H9 (cell line): ENCODE measurements at regions not wholly inside any gene's neighbourhood (a gene's known extent, or its start where the extent isn't known, plus 50 kb on each side); places are given as distances from the start of the nearest gene placed in this dataset.

Source experiments
- DNase-seq: peaks from one replicate; pipeline ENCODE4 v3.0.0-alpha.2; 2017
- H2AFZ ChIP-seq: one replicate; pipeline ENCODE4 v1.6.1; 2013; ENCODE audit warnings: mild to moderate bottlenecking, low read length, control low read depth, moderate library complexity
- H2AK5ac ChIP-seq: 2 replicates; pipeline ENCODE4 v1.6.1; 2013; ENCODE audit warnings: low read length, control low read depth, mixed read lengths; ENCODE audit not compliant: insufficient read length
- H2BK120ac ChIP-seq: one replicate; pipeline ENCODE4 v1.6.1; 2013; ENCODE audit warnings: low read depth, mild to moderate bottlenecking, low read length, control low read depth, inconsistent platforms; ENCODE audit not compliant: poor library complexity, severe bottlenecking
- H2BK12ac ChIP-seq: 2 replicates; pipeline ENCODE4 v1.6.1; 2013; ENCODE audit warnings: low read length, control low read depth, mixed read lengths, low read depth; ENCODE audit not compliant: insufficient read length
- H2BK15ac ChIP-seq: 2 replicates; pipeline ENCODE4 v1.6.1; 2013; ENCODE audit warnings: low read depth, low read length, control low read depth
- H2BK20ac ChIP-seq: one replicate; pipeline ENCODE4 v1.6.1; 2013; ENCODE audit warnings: low read depth, mild to moderate bottlenecking, low read length, control low read depth, inconsistent platforms; ENCODE audit not compliant: poor library complexity, severe bottlenecking
- H2BK5ac ChIP-seq: 2 replicates; pipeline ENCODE4 v1.6.1; 2013; ENCODE audit warnings: low read length, control low read depth, mixed read lengths; ENCODE audit not compliant: insufficient read length
- H3K14ac ChIP-seq: 2 replicates; pipeline ENCODE4 v1.6.1; 2013; ENCODE audit warnings: low read length, control low read depth; ENCODE audit not compliant: insufficient read depth
- H3K18ac ChIP-seq: 2 replicates; pipeline ENCODE4 v1.6.1; 2013; ENCODE audit warnings: low read depth, mild to moderate bottlenecking, mixed read lengths, low read length, control low read depth; ENCODE audit not compliant: insufficient read length
- H3K23ac ChIP-seq: 2 replicates; pipeline ENCODE4 v1.6.1; 2013; ENCODE audit warnings: low read length, control low read depth, mixed read lengths, low read depth; ENCODE audit not compliant: insufficient read length
- H3K23me2 ChIP-seq: 2 replicates; pipeline ENCODE4 v1.6.1; 2013; ENCODE audit warnings: low read depth, mild to moderate bottlenecking, mixed read lengths, low read length, control low read depth; ENCODE audit not compliant: insufficient read length, poor library complexity, severe bottlenecking
- H3K27ac ChIP-seq: 2 replicates; pipeline ENCODE4 v1.5.1; 2013; ENCODE audit warnings: low read length, control low read depth, mixed read lengths, low read depth; ENCODE audit not compliant: insufficient read length
- H3K27me3 ChIP-seq: 2 replicates; pipeline ENCODE4 v1.6.1; 2013; ENCODE audit warnings: low read length, control low read depth, inconsistent platforms; ENCODE audit not compliant: insufficient read depth
- H3K4ac ChIP-seq: 2 replicates; pipeline ENCODE4 v1.6.1; 2013; ENCODE audit warnings: low read depth, mild to moderate bottlenecking, control low read depth, inconsistent platforms, low read length, moderate library complexity
- H3K4me1 ChIP-seq: 2 replicates; pipeline ENCODE4 v1.6.1; 2013; ENCODE audit warnings: low read length, control low read depth, inconsistent platforms; ENCODE audit not compliant: insufficient read depth
- H3K4me2 ChIP-seq: 2 replicates; pipeline ENCODE4 v1.6.1; 2013; ENCODE audit warnings: low read length, control low read depth, mixed read lengths; ENCODE audit not compliant: insufficient read length, insufficient read depth
- H3K56ac ChIP-seq: 2 replicates; pipeline ENCODE4 v1.6.1; 2013; ENCODE audit warnings: low read depth, mild to moderate bottlenecking, mixed read lengths, low read length, control low read depth; ENCODE audit not compliant: insufficient read length
- H3K79me1 ChIP-seq: 2 replicates; pipeline ENCODE4 v1.6.1; 2013; ENCODE audit warnings: low read depth, mild to moderate bottlenecking, moderate library complexity, low read length, control low read depth, inconsistent platforms; ENCODE audit not compliant: insufficient read depth, poor library complexity, severe bottlenecking
- H3K79me2 ChIP-seq: 2 replicates; pipeline ENCODE4 v1.6.1; 2013; ENCODE audit warnings: low read length, control low read depth, inconsistent platforms; ENCODE audit not compliant: insufficient read depth
- H3K9ac ChIP-seq: 2 replicates; pipeline ENCODE4 v1.6.1; 2013; ENCODE audit warnings: low read length, control low read depth, mixed read lengths; ENCODE audit not compliant: insufficient read length; ENCODE audit errors: extremely low read depth
- H3K9me3 ChIP-seq: one replicate; pipeline ENCODE4 v1.6.1; 2013; ENCODE audit warnings: low read depth, low read length, inconsistent platforms; ENCODE audit not compliant: control insufficient read depth
- H3T11ph ChIP-seq: one replicate; pipeline ENCODE4 v1.6.1; 2013; ENCODE audit warnings: mild to moderate bottlenecking, low read length, control low read depth, inconsistent platforms
- H4K20me1 ChIP-seq: one replicate; pipeline ENCODE4 v1.6.1; 2013; ENCODE audit not compliant: control insufficient read depth, insufficient read length, insufficient read depth
- H4K5ac ChIP-seq: 2 replicates; pipeline ENCODE4 v1.6.1; 2013; ENCODE audit warnings: low read depth, mild to moderate bottlenecking, mixed read lengths, low read length, control low read depth; ENCODE audit not compliant: insufficient read length
- H4K8ac ChIP-seq: replicated peaks from 2 replicates; pipeline ENCODE4 v1.6.1; 2013; ENCODE audit warnings: low read length, control low read depth, mixed read lengths, low read depth; ENCODE audit not compliant: insufficient read length
- H4K91ac ChIP-seq: 2 replicates; pipeline ENCODE4 v1.6.1; 2013; ENCODE audit warnings: low read depth, mild to moderate bottlenecking, moderate library complexity, mixed read lengths, low read length, control low read depth; ENCODE audit not compliant: insufficient read length
- H3K27ac Mint-ChIP-seq, 3 experiments: 2 replicates in 2 of 3; 3 replicates in 1 of 3; pipeline ENCODE4 v1.8.0; 2020 to 2021; ENCODE audit warnings: mixed read lengths in 3 of 3, mild to moderate bottlenecking in 1 of 3, moderate library complexity in 1 of 3
- H3K27me3 Mint-ChIP-seq: 2 replicates; pipeline ENCODE4 v1.8.0; 2021; ENCODE audit warnings: low read depth, mild to moderate bottlenecking, moderate library complexity, mixed read lengths
- H3K36me3 Mint-ChIP-seq, 3 experiments: 2 replicates in 2 of 3; 3 replicates in 1 of 3; pipeline ENCODE4 v1.8.0; 2020 to 2021; ENCODE audit warnings: low read depth in 3 of 3, mixed read lengths in 3 of 3; ENCODE audit not compliant: insufficient read depth in 1 of 3
- H3K4me1 Mint-ChIP-seq, 2 experiments: 2 replicates each; pipeline ENCODE4 v1.8.0; 2020; ENCODE audit warnings: mixed read lengths in 2 of 2
- H3K4me3 Mint-ChIP-seq, 2 experiments: 2 replicates in 1 of 2; 3 replicates in 1 of 2; pipeline ENCODE4 v1.8.0; 2020 to 2021; ENCODE audit warnings: mild to moderate bottlenecking in 2 of 2, mixed read lengths in 2 of 2, moderate library complexity in 1 of 2
- H3K9me3 Mint-ChIP-seq, 2 experiments: 2 replicates in 1 of 2; 3 replicates in 1 of 2; pipeline ENCODE4 v1.8.0; 2020; ENCODE audit warnings: mild to moderate bottlenecking in 2 of 2, mixed read lengths in 2 of 2, moderate library complexity in 1 of 2
- CTCF ChIP-seq: fragments of 200-600 bp; sonication (generic); conservative IDR thresholded peaks from 3 replicates; pipeline ENCODE4 v1.8.0; 2021; ENCODE audit warnings: antibody characterized with exemption, mild to moderate bottlenecking
- WGBS: extraction: QIAGEN DNeasy Blood & Tissue Kit; methylation state at CpG from one replicate; pipeline ENCODE4 v1.1.7; 2013; ENCODE audit warnings: missing lambda C conversion rate, low lambda C conversion rate, mixed read lengths; ENCODE audit not compliant: insufficient read length; ENCODE audit errors: extremely low coverage; 5-methylcytosine and 5-hydroxymethylcytosine counted together

- H2AK5ac ChIP-seq = no peak overlapping the region
- no peak for TF ChIP-seq CTCF
- peaks cover 5% of the 10 kb centered on the region for H3K27me3 Mint-ChIP-seq
Measured at GRCh38 chr16:73384506-73385089, 336.7 kb upstream of the ZFHX3 start.

More at GRCh38 chr16:73384506-73385089, 336.7 kb upstream of the ZFHX3 start:
- no peak overlapping the region for H3K27ac ChIP-seq
- no peaks in the 10 kb centered on the region for H3K27me3 ChIP-seq
- no peak overlapping the region for H3K4me2 ChIP-seq
- no peak overlapping the region for H4K91ac ChIP-seq
- H3K56ac ChIP-seq = no peak overlapping the region
- H3K23me2 ChIP-seq = no peaks in the 10 kb centered on the region
- H3K79me1 ChIP-seq = no peaks in the 10 kb centered on the region
- H3K23ac ChIP-seq = no peak overlapping the region
- no peak overlapping the region for H2BK15ac ChIP-seq
- no peaks in the 10 kb centered on the region for H3K9me3 ChIP-seq
- no peaks in the 10 kb centered on the region for H3K4me1 ChIP-seq
- no peak overlapping the region for H3K4me3 Mint-ChIP-seq
- no peak overlapping the region for H2BK120ac ChIP-seq
- no CpG with 5 or more reads among the region's 5 CpGs for WGBS
- H3K9ac ChIP-seq = no peak overlapping the region
- no peak overlapping the region for H4K5ac ChIP-seq
- no peaks in the 10 kb centered on the region for H4K20me1 ChIP-seq
- H4K8ac ChIP-seq = no peak overlapping the region
- no peak overlapping the region for H3K27ac Mint-ChIP-seq
- H3K9me3 Mint-ChIP-seq = no peaks in the 10 kb centered on the region
- no peak overlapping the region for H2BK12ac ChIP-seq
- H3K4ac ChIP-seq = no peak overlapping the region
- no peak overlapping the region for H3K18ac ChIP-seq
- no peak for DNase-seq
- no peaks in the 10 kb centered on the region for H3K79me2 ChIP-seq
- no peak overlapping the region for H2BK5ac ChIP-seq
- H3K4me1 Mint-ChIP-seq = peaks cover 8% of the 10 kb centered on the region in 2 experiments
- H3K14ac ChIP-seq = no peak overlapping the region
- H3K36me3 Mint-ChIP-seq = no peaks in the 10 kb centered on the region
- H2BK20ac ChIP-seq = no peak overlapping the region
- no peak overlapping the region for H3T11ph ChIP-seq
- no peak overlapping the region for H2AFZ ChIP-seq
